ENCODE measurements at regions not wholly inside any gene's neighbourhood (a gene's known extent, or its start where the extent isn't known, plus 50 kb on each side); places are given as distances from the start of the nearest gene placed in this dataset.
A peak's percentile ranks its signal among the peaks of the same experiment; 100 is the strongest.

DNA sequence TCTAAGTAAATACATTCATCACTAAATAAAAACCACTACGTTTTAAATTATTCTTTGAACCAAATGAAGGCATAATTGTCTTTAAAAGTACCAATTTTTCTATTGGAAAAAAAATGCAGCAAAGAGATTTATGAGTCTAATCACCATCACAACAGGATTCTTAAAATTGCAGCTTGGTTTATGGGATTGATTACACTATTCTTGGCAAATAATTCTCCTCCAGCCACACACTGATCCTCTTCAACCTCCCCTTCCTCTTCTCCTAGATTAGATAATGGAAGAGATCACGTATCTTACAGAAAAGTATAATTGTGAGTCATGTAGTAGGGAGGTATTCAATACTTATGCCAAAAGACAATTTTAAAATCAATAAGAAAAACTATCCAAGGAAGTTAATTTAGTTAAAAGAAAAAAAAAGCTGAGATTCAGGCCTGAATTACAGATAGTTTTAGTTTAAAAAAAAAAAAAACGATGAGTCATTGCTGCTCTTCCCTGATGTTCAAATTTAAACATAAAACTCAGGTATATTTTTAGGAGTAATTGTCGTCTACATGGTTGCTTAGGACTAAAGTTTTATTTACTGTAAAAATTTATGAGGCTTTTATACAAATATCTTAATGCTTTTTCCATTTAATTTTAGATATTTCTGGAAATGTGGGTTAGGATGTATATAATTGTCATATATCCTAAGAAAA, 133.7 kb upstream of the CDK1 start:
- Mint-ChIP-seq H3K9me3 (no peaks in the 10 kb centered on the region), H3K27ac (no peak overlapping the region), H3K4me3 (no peak overlapping the region), H3K36me3 (ENCODE audit: low read depth) (no peaks in the 10 kb centered on the region), H3K4me1 (ENCODE audit: low read depth) (peaks cover 6% of the 10 kb centered on the region), H3K27me3 (ENCODE audit: low read depth) (no peaks in the 10 kb centered on the region)
- DNase-seq = no peak
- intact Hi-C loops (cut with micrococcal nuclease) = loop anchor here (5.0 to 10.0 kb wide), 4 partner anchors 330 to 1860 kb away; partner anchors contain the start of gene CCDC6
- CTCF ChIA-PET = interaction anchor here (1.2 to 7.1 kb wide), 4 partner anchors 11 to 206 kb away, joined by 3 to 81 read pairs (median 6); no protein-coding TSS in a partner anchor

DNA sequence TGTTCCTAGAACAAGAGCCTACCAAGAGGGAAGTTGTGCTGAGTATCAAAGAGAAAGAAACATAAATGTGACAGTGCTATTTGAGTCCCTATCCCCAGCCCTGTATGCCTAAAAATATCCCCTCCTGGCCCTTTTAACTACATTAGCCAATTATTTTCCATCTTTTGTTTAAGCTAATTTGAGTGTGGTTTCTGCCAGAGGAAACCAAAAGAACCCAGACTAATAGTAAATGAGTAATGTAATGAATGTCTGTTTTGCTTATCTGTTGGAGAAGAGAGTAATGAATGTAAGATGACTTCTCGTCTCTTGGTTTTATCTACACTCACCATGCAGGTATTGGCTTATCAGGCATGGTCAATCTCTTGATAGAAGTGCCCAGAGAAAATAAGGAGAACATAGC, 134.4 kb upstream of the CDK1 start:
- intact Hi-C loops (cut with micrococcal nuclease) = loop anchor here (10.0 kb wide), 2 partner anchors 329 to 1859 kb away; no protein-coding TSS in a partner anchor
- CTCF ChIA-PET = no interaction called here

DNA sequence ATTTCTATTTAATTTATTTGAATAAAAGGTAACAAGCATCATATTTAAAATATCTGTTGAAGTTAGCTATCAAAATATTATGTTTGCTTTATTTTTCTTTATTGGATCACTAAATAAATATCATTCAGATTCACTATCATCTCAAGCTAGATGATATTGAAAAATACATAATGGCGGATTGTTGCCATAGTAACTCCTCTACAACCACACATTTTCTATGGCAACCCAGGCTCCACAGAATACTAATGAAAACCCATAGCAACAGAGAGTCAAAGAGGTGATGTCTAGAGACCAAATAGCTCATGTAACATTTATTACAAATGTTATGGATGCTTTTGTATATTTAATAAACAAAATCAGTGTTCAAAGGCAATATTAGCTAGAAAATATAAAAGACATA, 148.9 kb upstream of the CDK1 start:
- Mint-ChIP-seq H3K27me3 (ENCODE audit: low read depth) (no peaks in the 10 kb centered on the region), H3K36me3 (ENCODE audit: low read depth) (peaks cover 1% of the 10 kb centered on the region), H3K4me3 (no peak overlapping the region), H3K4me1 (ENCODE audit: low read depth) (peaks cover 3% of the 10 kb centered on the region), H3K27ac (no peak overlapping the region), H3K9me3 (no peaks in the 10 kb centered on the region)
- DNase-seq = no peak
- CTCF ChIA-PET = interaction anchor here (1.8 kb wide), 1 partner anchor 17 kb away, joined by 8 read pairs; no protein-coding TSS in a partner anchor
- intact Hi-C loops (cut with micrococcal nuclease) = no loop called here

More for the DNA sequence above, 134.4 kb upstream of the CDK1 start:
- no peak overlapping the region for H3K27ac Mint-ChIP-seq
- no peak for DNase-seq
- H3K4me3 Mint-ChIP-seq = no peak overlapping the region
- H3K36me3 Mint-ChIP-seq (ENCODE audit: low read depth) = no peaks in the 10 kb centered on the region
- H3K9me3 Mint-ChIP-seq = no peaks in the 10 kb centered on the region
- no peaks in the 10 kb centered on the region for H3K27me3 Mint-ChIP-seq (ENCODE audit: low read depth)
- H3K4me1 Mint-ChIP-seq (ENCODE audit: low read depth) = peaks cover 6% of the 10 kb centered on the region

DNA sequence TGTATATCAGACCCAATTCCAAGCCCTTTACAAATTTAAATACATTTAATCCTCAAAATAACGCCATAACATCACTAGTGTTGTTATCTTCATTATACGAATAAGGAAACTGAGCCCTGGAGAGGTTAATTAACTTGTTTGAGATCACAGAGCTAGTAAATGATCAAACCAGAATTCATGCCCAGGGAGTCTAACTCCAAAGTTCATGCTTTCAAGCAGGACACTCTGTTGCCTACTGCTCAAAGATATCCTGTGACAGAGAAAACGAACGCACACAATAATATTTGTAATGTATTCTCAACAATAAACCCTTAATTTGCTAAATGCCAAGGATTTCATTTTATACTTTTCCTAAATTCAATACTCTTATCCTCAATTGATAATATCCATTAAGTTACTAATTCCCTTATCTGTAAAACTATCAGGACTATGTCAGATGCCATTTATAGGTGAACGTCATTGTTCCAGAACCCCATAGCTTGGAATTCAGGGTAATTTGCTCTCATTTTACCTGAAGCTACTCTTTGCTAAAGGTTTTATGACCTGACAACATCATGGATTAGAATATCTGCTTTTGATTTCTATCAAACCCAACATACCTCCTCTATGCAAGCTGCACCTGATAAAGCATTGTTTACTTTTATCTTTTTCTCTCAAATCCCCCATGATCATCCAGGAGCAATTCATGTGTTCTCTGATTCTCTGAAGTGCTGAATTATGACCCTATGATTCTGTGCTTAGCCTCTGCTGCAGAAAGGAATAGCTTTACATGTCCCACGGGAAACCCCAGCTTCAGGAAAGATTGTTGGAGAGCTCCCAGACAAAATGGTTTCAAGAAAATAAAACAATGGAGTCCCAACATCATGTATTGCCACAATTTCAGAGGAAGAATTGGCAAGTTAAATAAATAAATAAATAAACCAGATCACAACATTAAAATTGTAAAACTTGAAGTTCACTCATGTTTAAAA, 150.2 kb upstream of the CDK1 start:
- Mint-ChIP-seq H3K27me3 (ENCODE audit: low read depth) (no peaks in the 10 kb centered on the region), H3K27ac (no peak overlapping the region), H3K36me3 (ENCODE audit: low read depth) (no peaks in the 10 kb centered on the region), H3K9me3 (no peaks in the 10 kb centered on the region), H3K4me3 (no peak overlapping the region), H3K4me1 (ENCODE audit: low read depth) (no peaks in the 10 kb centered on the region)
- intact Hi-C loops (cut with micrococcal nuclease) = no loop called here
- CTCF ChIA-PET = interaction anchor here (1.0 to 1.8 kb wide), 2 partner anchors 11 to 18 kb away, joined by 4 to 8 read pairs; no protein-coding TSS in a partner anchor
- no peak for DNase-seq

DNA sequence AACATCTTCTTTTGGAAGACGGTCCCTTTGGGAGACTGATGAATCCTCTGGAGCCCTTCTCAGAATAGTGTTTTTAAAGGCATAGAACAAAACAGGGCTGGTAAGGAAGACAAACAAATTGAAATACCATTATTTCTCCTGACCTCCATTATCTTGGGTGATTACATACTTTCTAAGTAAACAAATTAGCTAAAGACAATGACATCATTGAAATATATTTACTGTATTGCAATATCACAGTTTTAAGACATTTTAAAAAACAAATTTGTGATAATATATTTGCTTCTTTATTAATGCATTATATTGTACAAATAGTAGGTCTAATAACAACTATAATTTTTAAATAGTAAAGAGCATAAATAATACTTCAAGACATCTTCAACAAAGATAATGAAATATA, 152.2 kb upstream of the CDK1 start:
- H3K4me1 Mint-ChIP-seq (ENCODE audit: low read depth) = no peaks in the 10 kb centered on the region
- H3K36me3 Mint-ChIP-seq (ENCODE audit: low read depth) = no peaks in the 10 kb centered on the region
- no peak overlapping the region for H3K4me3 Mint-ChIP-seq
- CTCF ChIA-PET = interaction anchor here (0.9 kb wide), 1 partner anchor 21 kb away, joined by 3 read pairs; no protein-coding TSS in a partner anchor
- no peak overlapping the region for H3K27ac Mint-ChIP-seq
- DNase-seq = no peak
- no peaks in the 10 kb centered on the region for H3K9me3 Mint-ChIP-seq
- no peaks in the 10 kb centered on the region for H3K27me3 Mint-ChIP-seq (ENCODE audit: low read depth)
- intact Hi-C loops (cut with micrococcal nuclease) = no loop called here

DNA sequence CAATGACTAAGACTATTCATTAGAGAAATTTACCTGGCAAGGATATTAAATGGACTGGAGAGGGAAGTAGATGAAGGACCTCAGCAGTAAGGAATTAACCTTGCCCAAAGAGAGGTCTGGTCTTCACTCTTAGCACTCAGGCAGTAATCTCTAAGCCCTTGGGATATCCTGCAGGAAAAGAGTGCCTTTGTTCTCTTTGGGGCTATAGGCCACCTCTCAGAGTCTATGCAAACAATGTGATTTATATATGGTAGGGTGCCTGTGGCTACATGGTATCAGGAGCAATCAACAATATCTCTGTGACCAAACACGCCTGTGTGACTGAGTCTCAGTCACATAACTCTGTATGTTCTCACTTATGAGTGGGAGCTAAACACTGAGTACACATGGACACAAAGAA, 154.7 kb upstream of the CDK1 start:
- H3K27ac Mint-ChIP-seq = no peak overlapping the region
- CTCF ChIA-PET = no interaction called here
- intact Hi-C loops (cut with micrococcal nuclease) = no loop called here
- H3K36me3 Mint-ChIP-seq (ENCODE audit: low read depth) = no peaks in the 10 kb centered on the region
- H3K27me3 Mint-ChIP-seq (ENCODE audit: low read depth) = no peaks in the 10 kb centered on the region
- DNase-seq = no peak
- no peaks in the 10 kb centered on the region for H3K9me3 Mint-ChIP-seq
- H3K4me1 Mint-ChIP-seq (ENCODE audit: low read depth) = peaks cover 3% of the 10 kb centered on the region
- H3K4me3 Mint-ChIP-seq = no peak overlapping the region

DNA sequence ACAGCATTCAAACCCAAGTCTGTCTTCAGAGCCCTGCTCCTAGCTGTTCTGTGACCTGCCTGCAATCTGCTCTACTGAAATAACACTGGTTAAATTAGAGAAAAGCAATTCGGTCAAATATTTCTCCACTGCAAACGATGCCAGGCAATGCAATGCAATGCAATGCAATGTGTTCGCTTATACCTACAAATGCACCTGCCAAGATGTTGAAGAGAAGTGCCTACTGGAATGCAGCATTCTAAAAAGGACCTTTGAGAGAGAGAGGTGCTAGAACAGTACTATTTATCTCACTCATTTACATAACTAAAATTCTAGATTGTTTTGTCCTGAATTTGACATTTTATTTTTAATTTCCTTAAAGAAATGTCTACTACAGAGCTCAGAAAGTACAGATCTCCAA, 157.3 kb upstream of the CDK1 start:
- Mint-ChIP-seq H3K27ac (no peak overlapping the region), H3K36me3 (ENCODE audit: low read depth) (no peaks in the 10 kb centered on the region), H3K4me1 (ENCODE audit: low read depth) (peaks cover 6% of the 10 kb centered on the region), H3K9me3 (no peaks in the 10 kb centered on the region), H3K27me3 (ENCODE audit: low read depth) (no peaks in the 10 kb centered on the region), H3K4me3 (no peak overlapping the region)
- DNase-seq = no peak
- CTCF ChIA-PET = no interaction called here
- intact Hi-C loops (cut with micrococcal nuclease) = no loop called here

DNA sequence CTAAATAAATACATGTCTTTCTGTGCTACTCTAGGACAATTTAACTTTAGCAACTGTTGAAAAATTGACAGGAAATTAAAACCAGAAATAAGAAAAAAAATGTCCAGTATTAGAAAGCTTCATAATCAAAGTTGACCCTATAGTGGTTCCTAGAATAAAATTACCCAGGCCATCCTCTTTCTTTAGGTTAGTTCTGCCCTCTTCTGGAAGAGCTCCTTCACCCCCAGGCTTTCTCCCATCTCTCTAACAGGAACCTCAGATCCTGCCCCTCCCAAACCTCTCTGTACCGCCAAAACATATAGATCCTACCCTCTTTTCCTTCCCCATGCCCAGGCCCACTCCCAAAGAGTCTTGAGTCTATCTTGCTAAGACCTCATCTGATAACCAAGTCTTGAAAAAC, 159.4 kb upstream of the CDK1 start:
- CTCF ChIA-PET = interaction anchor here (1.1 to 1.2 kb wide), 2 partner anchors 151 to 181 kb away, joined by 3 read pairs; no protein-coding TSS in a partner anchor
- no peaks in the 10 kb centered on the region for H3K9me3 Mint-ChIP-seq
- no peak overlapping the region for H3K4me3 Mint-ChIP-seq
- H3K4me1 Mint-ChIP-seq (ENCODE audit: low read depth) = peaks cover 6% of the 10 kb centered on the region
- H3K27ac Mint-ChIP-seq = no peak overlapping the region
- no peaks in the 10 kb centered on the region for H3K27me3 Mint-ChIP-seq (ENCODE audit: low read depth)
- H3K36me3 Mint-ChIP-seq (ENCODE audit: low read depth) = no peaks in the 10 kb centered on the region
- DNase-seq = no peak
- intact Hi-C loops (cut with micrococcal nuclease) = loop anchor here (1.0 kb wide), 1 partner anchor 70 kb away; no protein-coding TSS in a partner anchor

DNA sequence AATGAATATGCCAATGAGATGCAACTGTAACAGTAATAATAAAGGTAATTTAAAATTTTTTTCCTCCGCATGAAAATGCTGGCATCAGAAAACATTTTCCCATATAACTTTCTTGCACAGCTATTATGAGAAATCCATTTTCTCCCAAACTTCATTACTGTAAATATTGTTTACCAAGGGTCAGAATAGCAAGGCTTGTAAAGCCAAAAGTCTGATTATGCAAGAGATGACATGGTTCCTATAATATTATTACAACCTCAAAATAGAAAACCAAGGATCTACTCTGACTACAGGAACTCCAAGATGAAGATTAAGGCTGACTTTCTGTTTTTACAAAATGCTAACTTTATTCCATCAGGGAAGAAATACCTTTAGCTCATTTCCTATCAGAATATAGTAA, 162.7 kb upstream of the CDK1 start:
- no peaks in the 10 kb centered on the region for H3K36me3 Mint-ChIP-seq (ENCODE audit: low read depth)
- H3K4me1 Mint-ChIP-seq (ENCODE audit: low read depth) = peaks cover 18% of the 10 kb centered on the region
- H3K9me3 Mint-ChIP-seq = no peaks in the 10 kb centered on the region
- H3K4me3 Mint-ChIP-seq = no peak overlapping the region
- H3K27me3 Mint-ChIP-seq (ENCODE audit: low read depth) = no peaks in the 10 kb centered on the region
- no peak overlapping the region for H3K27ac Mint-ChIP-seq
- intact Hi-C loops (cut with micrococcal nuclease) = no loop called here
- CTCF ChIA-PET = interaction anchor here (1.0 kb wide), 1 partner anchor 33 kb away, joined by 3 read pairs; no protein-coding TSS in a partner anchor
- no peak for DNase-seq

DNA sequence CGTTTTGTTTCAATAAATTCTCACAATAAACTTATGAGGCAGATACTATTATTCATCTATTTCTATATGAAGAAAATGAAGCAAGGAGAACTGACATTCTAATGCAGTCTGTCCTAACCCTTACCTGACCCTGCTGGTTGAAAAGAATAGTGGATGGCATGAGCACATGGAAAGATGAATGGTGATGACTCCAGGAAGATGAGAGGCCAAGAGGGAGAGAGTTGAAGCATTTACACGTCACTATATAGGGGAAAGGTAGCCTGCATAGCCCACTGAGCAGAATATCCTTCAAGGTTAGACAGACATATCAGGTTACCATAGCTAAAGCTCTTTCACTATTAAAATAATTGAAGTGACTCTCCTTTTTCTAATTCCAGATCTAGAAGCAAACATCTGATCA, 163.9 kb upstream of the CDK1 start:
- no peaks in the 10 kb centered on the region for H3K9me3 Mint-ChIP-seq
- no peaks in the 10 kb centered on the region for H3K27me3 Mint-ChIP-seq (ENCODE audit: low read depth)
- CTCF ChIA-PET = interaction anchor here (1.0 kb wide), 1 partner anchor 34 kb away, joined by 3 read pairs; no protein-coding TSS in a partner anchor
- DNase-seq = no peak
- H3K36me3 Mint-ChIP-seq (ENCODE audit: low read depth) = no peaks in the 10 kb centered on the region
- no peak overlapping the region for H3K4me3 Mint-ChIP-seq
- intact Hi-C loops (cut with micrococcal nuclease) = no loop called here
- no peak overlapping the region for H3K27ac Mint-ChIP-seq
- H3K4me1 Mint-ChIP-seq (ENCODE audit: low read depth) = peaks cover 18% of the 10 kb centered on the region

DNA sequence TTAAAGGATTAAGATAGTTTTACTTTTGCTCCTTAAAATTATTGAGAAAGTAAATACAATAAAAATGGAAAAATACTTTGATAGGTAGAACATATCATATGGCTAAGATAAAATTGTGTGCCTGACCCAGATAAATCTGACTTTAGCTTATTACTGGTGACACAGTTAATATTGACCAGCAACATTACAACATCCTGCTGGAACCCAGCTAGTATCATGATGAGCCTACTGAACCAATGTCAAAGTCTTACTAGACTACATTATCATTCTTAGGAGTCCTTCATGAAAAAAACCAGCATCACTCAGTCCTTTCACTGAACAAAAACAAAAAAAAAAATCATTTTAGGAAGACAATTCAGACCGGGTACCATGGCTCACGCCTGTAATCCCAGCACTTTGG, 164.8 kb upstream of the CDK1 start:
- Mint-ChIP-seq H3K4me3 (no peak overlapping the region), H3K36me3 (ENCODE audit: low read depth) (no peaks in the 10 kb centered on the region), H3K27ac (no peak overlapping the region), H3K4me1 (ENCODE audit: low read depth) (peaks cover 18% of the 10 kb centered on the region), H3K27me3 (ENCODE audit: low read depth) (no peaks in the 10 kb centered on the region), H3K9me3 (no peaks in the 10 kb centered on the region)
- no peak for DNase-seq
- CTCF ChIA-PET = interaction anchor here (0.7 kb wide), 2 partner anchors 77 to 244 kb away, joined by 3 read pairs; no protein-coding TSS in a partner anchor
- intact Hi-C loops (cut with micrococcal nuclease) = no loop called here

DNA sequence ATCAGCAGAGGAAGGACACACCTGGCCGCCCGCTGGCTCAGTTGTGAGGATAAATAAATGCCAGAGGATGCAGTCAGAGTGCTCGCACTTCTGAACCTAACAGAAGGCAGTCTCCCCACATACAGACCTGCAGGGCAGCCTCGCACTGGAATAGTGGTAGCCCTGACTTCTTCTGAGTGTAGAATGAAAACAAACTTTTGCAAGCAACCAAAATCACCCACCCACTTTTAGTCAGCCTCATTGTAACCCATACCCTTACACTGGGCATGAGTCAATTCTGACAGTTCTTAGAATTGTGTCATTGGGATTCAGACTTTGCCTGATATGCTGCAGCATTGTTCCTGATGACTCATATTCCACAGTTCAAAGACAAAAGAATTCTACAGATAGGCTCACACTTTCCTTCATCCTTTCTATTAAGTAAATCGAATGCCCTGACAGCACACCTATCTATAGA, 167.0 kb upstream of the CDK1 start:
- DNase-seq = peak; percentile 17
- no peak overlapping the region for H3K4me3 Mint-ChIP-seq
- CTCF ChIA-PET = no interaction called here
- no peaks in the 10 kb centered on the region for H3K9me3 Mint-ChIP-seq
- no peaks in the 10 kb centered on the region for H3K36me3 Mint-ChIP-seq (ENCODE audit: low read depth)
- intact Hi-C loops (cut with micrococcal nuclease) = loop anchor here (1.0 kb wide), 2 partner anchors 38 to 74 kb away; no protein-coding TSS in a partner anchor
- H3K4me1 Mint-ChIP-seq (ENCODE audit: low read depth) = peaks cover 21% of the 10 kb centered on the region
- H3K27ac Mint-ChIP-seq = peak overlapping the region; percentile 34
- no peaks in the 10 kb centered on the region for H3K27me3 Mint-ChIP-seq (ENCODE audit: low read depth)
